ENCODE measurements at regions not wholly inside any gene's neighbourhood (a gene's known extent, or its start where the extent isn't known, plus 50 kb on each side); places are given as distances from the start of the nearest gene placed in this dataset.

- H3K4me1 Mint-ChIP-seq = no peaks in the 10 kb centered on the region
- no peaks in the 10 kb centered on the region for H3K9me3 Mint-ChIP-seq
- no peaks in the 10 kb centered on the region for H3K27me3 Mint-ChIP-seq
- DNase-seq = no peak
- CTCF ChIA-PET = no interaction called here
- H3K27ac Mint-ChIP-seq = no peak overlapping the region
- H3K4me3 Mint-ChIP-seq = no peak overlapping the region
- no peaks in the 10 kb centered on the region for H3K36me3 Mint-ChIP-seq
Observed at GRCh38 chr6:104017410-104018381, 842.0 kb downstream of the HACE1 start.

DNA sequence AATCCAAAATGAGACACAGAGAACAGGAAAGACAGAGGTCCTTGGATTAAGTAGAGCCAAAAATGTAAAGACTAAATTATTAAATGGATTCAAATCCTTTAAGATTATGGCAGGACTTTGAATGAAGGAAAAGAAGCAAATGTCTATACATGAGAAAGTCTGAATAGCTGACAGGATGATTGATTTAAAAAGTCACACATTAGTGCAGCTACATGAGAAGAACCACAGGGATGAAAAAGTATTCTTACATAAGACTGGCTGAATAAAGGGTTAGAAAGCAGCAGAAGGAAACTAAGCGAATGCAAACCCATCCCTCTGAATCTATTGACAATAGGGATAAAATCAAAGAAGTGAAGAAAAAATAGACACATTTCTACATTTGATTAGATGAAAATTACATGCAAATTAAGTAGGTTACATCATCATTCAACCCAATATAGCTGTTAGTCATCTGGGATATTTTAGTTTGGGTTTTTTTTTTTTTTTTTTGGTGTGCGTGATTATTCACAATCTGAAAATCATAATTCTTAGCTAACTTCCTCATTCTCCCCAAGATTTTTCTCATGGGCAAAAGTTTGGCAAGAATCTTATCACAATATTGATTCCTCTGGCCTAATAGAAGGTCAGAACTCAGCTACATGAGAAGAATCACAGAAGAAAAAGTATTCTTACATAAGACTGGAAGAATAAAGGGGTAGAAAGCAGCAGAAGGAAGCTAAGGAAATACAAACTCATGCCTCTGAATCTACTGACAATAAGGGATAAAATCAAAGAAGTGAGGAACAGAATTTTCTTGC is 845.4 kb downstream of the HACE1 start:
- CTCF ChIA-PET = no interaction called here
- H3K4me1 Mint-ChIP-seq = no peaks in the 10 kb centered on the region
- H3K9me3 Mint-ChIP-seq = no peaks in the 10 kb centered on the region
- H3K27ac Mint-ChIP-seq = no peak overlapping the region
- H3K36me3 Mint-ChIP-seq = no peaks in the 10 kb centered on the region
- no peak overlapping the region for H3K4me3 Mint-ChIP-seq
- no peaks in the 10 kb centered on the region for H3K27me3 Mint-ChIP-seq
- DNase-seq = no peak

GRCh38 chr6:104013312-104013971 is 846.3 kb downstream of the HACE1 start:
- no peaks in the 10 kb centered on the region for H3K9me3 Mint-ChIP-seq
- CTCF ChIA-PET = no interaction called here
- no peak for DNase-seq
- no peaks in the 10 kb centered on the region for H3K36me3 Mint-ChIP-seq
- H3K27me3 Mint-ChIP-seq = no peaks in the 10 kb centered on the region
- H3K4me3 Mint-ChIP-seq = no peak overlapping the region
- no peaks in the 10 kb centered on the region for H3K4me1 Mint-ChIP-seq
- no peak overlapping the region for H3K27ac Mint-ChIP-seq

- no peaks in the 10 kb centered on the region for H3K27me3 Mint-ChIP-seq
- no peaks in the 10 kb centered on the region for H3K9me3 Mint-ChIP-seq
- CTCF ChIA-PET = no interaction called here
- no peak overlapping the region for H3K4me3 Mint-ChIP-seq
- H3K27ac Mint-ChIP-seq = no peak overlapping the region
- no peaks in the 10 kb centered on the region for H3K36me3 Mint-ChIP-seq
- no peaks in the 10 kb centered on the region for H3K4me1 Mint-ChIP-seq
- DNase-seq = no peak
Observed at GRCh38 chr6:104010897-104011296, 848.8 kb downstream of the HACE1 start.

DNA sequence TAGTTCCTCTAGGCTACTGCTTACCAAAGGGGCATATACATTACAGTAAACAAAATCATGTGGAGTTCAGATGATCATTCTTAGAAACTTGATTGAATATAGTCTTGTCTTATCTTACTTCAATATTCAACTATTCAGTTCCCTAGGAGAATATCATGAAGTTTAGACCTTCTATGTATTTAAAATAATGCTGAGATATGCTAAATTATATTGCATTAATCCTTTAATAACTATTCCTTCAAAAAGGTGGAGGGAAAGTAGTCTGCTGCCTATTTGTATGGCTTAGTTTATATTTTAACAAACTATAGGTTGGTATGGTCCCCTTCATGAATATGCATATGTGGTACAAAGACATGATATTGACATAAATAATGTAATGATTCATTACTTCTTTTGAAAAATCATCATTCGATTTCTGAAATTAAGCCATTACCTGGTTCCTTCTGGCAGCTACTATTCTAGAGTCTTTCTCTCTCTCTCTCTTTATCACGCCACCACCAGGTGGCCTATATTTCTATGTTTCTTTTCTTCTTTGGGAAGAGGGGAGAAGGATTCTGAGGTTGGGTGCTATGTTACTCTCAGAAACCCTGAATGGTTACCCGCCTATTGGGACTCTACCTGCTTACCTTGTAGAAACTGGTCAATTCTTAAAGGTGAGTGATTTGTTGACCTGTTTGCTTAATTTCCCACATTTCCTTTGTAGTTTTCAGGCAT is 855.8 kb downstream of the HACE1 start:
- no peak overlapping the region for H3K4me3 Mint-ChIP-seq
- H3K27me3 Mint-ChIP-seq = no peaks in the 10 kb centered on the region
- CTCF ChIA-PET = no interaction called here

GRCh38 chr6:103995571-103995970 is 864.1 kb downstream of the HACE1 start:
- H3K4me1 Mint-ChIP-seq = no peaks in the 10 kb centered on the region
- no peaks in the 10 kb centered on the region for H3K36me3 Mint-ChIP-seq
- H3K4me3 Mint-ChIP-seq = no peak overlapping the region
- no peak overlapping the region for H3K27ac Mint-ChIP-seq
- no peak for DNase-seq
- H3K27me3 Mint-ChIP-seq = no peaks in the 10 kb centered on the region
- CTCF ChIA-PET = no interaction called here
- H3K9me3 Mint-ChIP-seq = no peaks in the 10 kb centered on the region

More for the DNA sequence above, 855.8 kb downstream of the HACE1 start:
- no peak for DNase-seq
- Mint-ChIP-seq H3K36me3 (no peaks in the 10 kb centered on the region), H3K9me3 (no peaks in the 10 kb centered on the region), H3K27ac (no peak overlapping the region), H3K4me1 (no peaks in the 10 kb centered on the region)

DNA sequence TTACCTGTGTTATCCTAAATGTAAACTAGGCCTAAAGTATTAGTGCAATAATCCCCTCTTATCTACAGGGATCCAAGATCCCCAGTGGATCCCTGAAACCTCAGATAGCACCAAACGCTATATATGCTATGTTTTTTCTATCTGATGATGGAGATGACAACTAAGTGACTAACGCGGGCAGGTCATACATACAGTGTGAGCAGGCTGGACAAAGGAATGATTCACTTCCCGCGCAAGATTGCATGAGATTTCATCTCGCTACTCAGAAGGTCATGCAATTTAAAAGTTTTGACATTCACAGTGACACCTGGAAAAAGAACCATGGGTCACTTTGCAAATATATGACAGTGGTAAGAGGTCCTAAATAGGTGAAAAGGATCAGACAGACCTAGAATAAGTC is 875.9 kb downstream of the HACE1 start:
- Mint-ChIP-seq H3K27me3 (no peaks in the 10 kb centered on the region), H3K4me1 (no peaks in the 10 kb centered on the region), H3K27ac (no peak overlapping the region), H3K9me3 (peaks cover 5% of the 10 kb centered on the region), H3K36me3 (no peaks in the 10 kb centered on the region), H3K4me3 (no peak overlapping the region)
- DNase-seq = no peak
- CTCF ChIA-PET = no interaction called here

- no peaks in the 10 kb centered on the region for H3K27me3 Mint-ChIP-seq
- no peaks in the 10 kb centered on the region for H3K4me1 Mint-ChIP-seq
- no peak overlapping the region for H3K4me3 Mint-ChIP-seq
- H3K27ac Mint-ChIP-seq = no peak overlapping the region
- no peak for DNase-seq
- H3K36me3 Mint-ChIP-seq = no peaks in the 10 kb centered on the region
- H3K9me3 Mint-ChIP-seq = peaks cover 6% of the 10 kb centered on the region
- CTCF ChIA-PET = no interaction called here
Observed at GRCh38 chr6:103983011-103983410, 876.7 kb downstream of the HACE1 start.

- CTCF ChIA-PET = no interaction called here
- H3K4me1 Mint-ChIP-seq = no peaks in the 10 kb centered on the region
- H3K9me3 Mint-ChIP-seq = peaks cover 6% of the 10 kb centered on the region
- no peak overlapping the region for H3K27ac Mint-ChIP-seq
- no peaks in the 10 kb centered on the region for H3K27me3 Mint-ChIP-seq
- no peaks in the 10 kb centered on the region for H3K36me3 Mint-ChIP-seq
- no peak overlapping the region for H3K4me3 Mint-ChIP-seq
- no peak for DNase-seq
Observed at GRCh38 chr6:103982574-103982973, 877.1 kb downstream of the HACE1 start.

DNA sequence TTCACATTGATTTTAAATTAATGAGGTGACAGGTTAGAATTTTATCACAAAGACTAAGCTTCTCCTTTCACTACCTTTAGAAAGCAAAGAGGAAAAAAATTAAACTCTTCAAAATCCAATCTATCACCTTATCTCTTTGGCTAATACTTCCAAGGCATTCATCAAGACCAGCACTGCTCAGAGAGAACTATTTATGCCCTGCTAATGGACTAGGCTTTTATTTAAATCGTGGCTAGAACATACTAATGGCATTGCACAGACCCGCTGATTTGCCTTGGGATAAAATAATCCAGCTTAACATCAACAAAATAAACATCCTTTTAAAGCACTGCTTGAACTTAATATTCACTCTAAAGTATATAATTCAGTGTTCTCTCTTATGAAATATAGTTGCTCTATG is 880.4 kb downstream of the HACE1 start:
- DNase-seq = no peak
- no peak overlapping the region for H3K27ac Mint-ChIP-seq
- no peaks in the 10 kb centered on the region for H3K27me3 Mint-ChIP-seq
- no peaks in the 10 kb centered on the region for H3K4me1 Mint-ChIP-seq
- H3K4me3 Mint-ChIP-seq = no peak overlapping the region
- CTCF ChIA-PET = no interaction called here
- H3K36me3 Mint-ChIP-seq = no peaks in the 10 kb centered on the region
- peaks cover 6% of the 10 kb centered on the region for H3K9me3 Mint-ChIP-seq

DNA sequence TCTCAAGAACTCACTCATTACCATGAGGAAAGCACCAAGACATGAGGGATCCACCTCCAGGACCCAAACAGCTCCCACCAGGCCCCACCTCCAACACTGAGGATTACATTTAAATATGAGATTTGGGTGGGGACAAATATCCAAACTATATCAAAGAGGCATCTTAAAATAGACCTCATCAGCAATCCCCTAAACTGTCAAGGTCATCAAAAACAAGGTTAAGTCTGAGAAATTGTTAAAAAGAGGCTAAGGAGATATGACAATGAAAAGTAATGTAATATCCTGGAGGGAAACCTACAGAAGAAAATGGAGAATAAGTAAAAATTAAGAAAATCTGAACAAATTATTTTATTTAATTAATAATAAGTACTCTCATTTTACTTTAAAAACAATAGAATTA is 922.3 kb downstream of the HACE1 start:
- DNase-seq = no peak
- no peaks in the 10 kb centered on the region for H3K36me3 Mint-ChIP-seq
- H3K4me1 Mint-ChIP-seq = no peaks in the 10 kb centered on the region
- CTCF ChIA-PET = no interaction called here
- no peak overlapping the region for H3K27ac Mint-ChIP-seq
- no peaks in the 10 kb centered on the region for H3K27me3 Mint-ChIP-seq
- peaks cover 2% of the 10 kb centered on the region for H3K9me3 Mint-ChIP-seq
- no peak overlapping the region for H3K4me3 Mint-ChIP-seq

- CTCF ChIA-PET = no interaction called here
Observed at GRCh38 chr6:103925317-103925716, 934.4 kb downstream of the HACE1 start.

DNA sequence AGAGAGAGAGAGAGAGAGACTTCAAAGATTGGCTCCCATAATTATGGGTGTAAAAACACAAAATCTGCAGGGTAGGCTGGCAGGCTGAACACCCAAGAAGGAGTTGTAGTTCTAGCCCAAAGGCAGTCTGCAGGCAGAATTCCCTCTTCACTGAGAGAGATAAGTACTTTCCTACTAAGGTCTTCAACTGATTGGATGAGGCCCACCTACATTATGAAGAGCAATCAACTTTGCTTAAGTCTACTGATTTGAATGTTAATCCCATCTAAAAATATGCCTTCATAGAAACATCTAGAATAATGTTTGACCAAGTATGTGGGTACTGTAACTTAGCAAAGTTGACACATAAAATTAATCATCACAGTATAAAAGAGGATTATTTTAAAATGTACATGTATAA is 949.7 kb downstream of the HACE1 start:
- Mint-ChIP-seq H3K9me3 (peaks cover 3% of the 10 kb centered on the region), H3K27ac (no peak overlapping the region), H3K27me3 (no peaks in the 10 kb centered on the region), H3K36me3 (no peaks in the 10 kb centered on the region), H3K4me1 (no peaks in the 10 kb centered on the region), H3K4me3 (no peak overlapping the region)
- DNase-seq = no peak
- CTCF ChIA-PET = no interaction called here

More at GRCh38 chr6:103925317-103925716, 934.4 kb downstream of the HACE1 start:
- Mint-ChIP-seq H3K27ac (no peak overlapping the region), H3K36me3 (no peaks in the 10 kb centered on the region), H3K4me3 (no peak overlapping the region), H3K9me3 (peaks cover 5% of the 10 kb centered on the region), H3K4me1 (no peaks in the 10 kb centered on the region), H3K27me3 (no peaks in the 10 kb centered on the region)
- no peak for DNase-seq

DNA sequence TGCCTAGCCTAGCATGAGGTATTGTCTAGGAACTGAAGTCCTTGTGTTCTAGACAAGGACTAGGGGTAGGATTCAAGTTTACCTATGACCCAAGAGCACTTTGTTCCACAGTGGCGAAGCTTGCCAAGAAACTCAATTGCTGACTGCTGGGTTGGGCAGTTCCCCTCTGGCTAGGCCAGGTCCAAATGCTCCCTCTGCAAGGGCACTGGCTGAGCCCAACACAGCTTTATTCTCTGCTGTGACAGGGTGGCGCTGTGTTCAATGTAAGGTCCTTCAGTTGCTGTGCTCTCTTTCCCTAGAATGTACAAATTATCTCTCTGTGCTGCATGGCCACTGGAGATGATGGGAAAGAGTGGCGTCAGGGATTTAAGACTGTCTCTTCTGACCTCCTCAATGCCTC is 950.8 kb downstream of the HACE1 start:
- Mint-ChIP-seq H3K27ac (no peak overlapping the region), H3K4me3 (no peak overlapping the region), H3K9me3 (peaks cover 3% of the 10 kb centered on the region), H3K36me3 (no peaks in the 10 kb centered on the region), H3K4me1 (no peaks in the 10 kb centered on the region), H3K27me3 (no peaks in the 10 kb centered on the region)
- CTCF ChIA-PET = no interaction called here
- no peak for DNase-seq
